Astrocyte (in vitro differentiated cells and primary cell): ENCODE measurements at regions not wholly inside any gene's neighbourhood (a gene's known extent, or its start where the extent isn't known, plus 50 kb on each side); places are given as distances from the start of the nearest gene placed in this dataset.

Experiments used
- DNase-seq: peaks from one replicate; pipeline ENCODE4 v3.0.0-alpha.2; 2010; ENCODE audit warnings: low read depth
- FAIRE-seq: peaks from 2 replicates; lab custom pipeline; 2011; peaks lifted over from hg19 to GRCh38; lab: Jason Lieb, UNC
- H2AFZ ChIP-seq: 2 replicates; pipeline ENCODE4 v1.6.0; 2012; ENCODE audit warnings: low read depth, low read length, inconsistent platforms
- H3K27ac ChIP-seq: 2 replicates; pipeline ENCODE4 v1.5.1; 2011; ENCODE audit warnings: low read depth, low read length, inconsistent platforms
- H3K27me3 ChIP-seq: 2 replicates; pipeline ENCODE4 v1.6.0; 2011; ENCODE audit warnings: low read length, inconsistent platforms; ENCODE audit not compliant: insufficient read depth
- H3K36me3 ChIP-seq: 2 replicates; pipeline ENCODE4 v1.5.1; 2011; ENCODE audit warnings: low read length, inconsistent platforms; ENCODE audit not compliant: insufficient read depth
- H3K4me1 ChIP-seq: 2 replicates; pipeline ENCODE4 v1.5.1; 2011; ENCODE audit warnings: low read length, inconsistent platforms; ENCODE audit not compliant: insufficient read depth
- H3K4me2 ChIP-seq: 2 replicates; pipeline ENCODE4 v1.6.0; 2012; ENCODE audit warnings: low read length, inconsistent platforms
- H3K4me3 ChIP-seq: 2 replicates; pipeline ENCODE4 v1.5.1; 2011; ENCODE audit warnings: low read depth, mild to moderate bottlenecking, low read length, inconsistent platforms; ENCODE audit not compliant: insufficient read depth
- H3K79me2 ChIP-seq: 2 replicates; pipeline ENCODE4 v1.6.0; 2012; ENCODE audit warnings: mild to moderate bottlenecking, low read length, inconsistent platforms; ENCODE audit not compliant: insufficient read depth
- H3K9ac ChIP-seq: 2 replicates; pipeline ENCODE4 v1.6.0; 2012; ENCODE audit warnings: mild to moderate bottlenecking, low read length, inconsistent platforms
- H3K9me3 ChIP-seq: 2 replicates; pipeline ENCODE4 v1.5.1; 2012; ENCODE audit warnings: low read depth, mild to moderate bottlenecking, low read length, inconsistent platforms; ENCODE audit not compliant: insufficient read depth
- H4K20me1 ChIP-seq: 2 replicates; pipeline ENCODE4 v1.6.0; 2012; ENCODE audit warnings: low read length, inconsistent platforms; ENCODE audit not compliant: insufficient read depth
- H3K27ac Mint-ChIP-seq: one replicate; pipeline ENCODE4 v1.8.0; 2021; ENCODE audit warnings: mild to moderate bottlenecking, mixed read lengths; ENCODE audit not compliant: unreplicated experiment
- H3K27me3 Mint-ChIP-seq: one replicate; pipeline ENCODE4 v1.8.0; 2021; ENCODE audit warnings: low read depth, mixed read lengths; ENCODE audit not compliant: unreplicated experiment
- H3K36me3 Mint-ChIP-seq: one replicate; pipeline ENCODE4 v1.8.0; 2021; ENCODE audit warnings: low read depth, mixed read lengths; ENCODE audit not compliant: unreplicated experiment
- H3K4me1 Mint-ChIP-seq: one replicate; pipeline ENCODE4 v1.8.0; 2021; ENCODE audit warnings: low read depth, mixed read lengths; ENCODE audit not compliant: unreplicated experiment
- H3K4me3 Mint-ChIP-seq: one replicate; pipeline ENCODE4 v1.8.0; 2021; ENCODE audit warnings: mild to moderate bottlenecking, moderate library complexity, mixed read lengths; ENCODE audit not compliant: unreplicated experiment
- H3K9me3 Mint-ChIP-seq: one replicate; pipeline ENCODE4 v1.8.0; 2021; ENCODE audit warnings: mild to moderate bottlenecking, mixed read lengths; ENCODE audit not compliant: unreplicated experiment
- EZH2 ChIP-seq: IDR thresholded peaks from 2 replicates; pipeline ENCODE4 v1.6.1; 2012; ENCODE audit warnings: mild to moderate bottlenecking, low read length, inconsistent platforms; ENCODE audit not compliant: insufficient read depth
- TF ChIP-seq, protein P1 (sequence below): IDR thresholded peaks from 2 replicates; pipeline ENCODE4 v1.5.1; 2011; ENCODE audit warnings: low read depth, mild to moderate bottlenecking, inconsistent platforms, low read length, moderate library complexity; ENCODE audit not compliant: insufficient read depth

GRCh38 chrX:121308276-121308805 is 260.9 kb downstream of the GLUD2 start:
- Mint-ChIP-seq H3K27ac (peak overlapping the region; percentile 98), H3K9me3 (no peaks in the 10 kb centered on the region), H3K4me3 (no peak overlapping the region), H3K4me1 (peaks cover 13% of the 10 kb centered on the region), H3K36me3 (no peaks in the 10 kb centered on the region), H3K27me3 (no peaks in the 10 kb centered on the region)
- H3K4me2 ChIP-seq = peak overlapping the region; percentile 52
- peak overlapping the region; percentile 18 for H2AFZ ChIP-seq
- H3K27me3 ChIP-seq = no peaks in the 10 kb centered on the region
- H3K4me1 ChIP-seq = no peaks in the 10 kb centered on the region
- no peaks in the 10 kb centered on the region for H4K20me1 ChIP-seq
- TF ChIP-seq, protein P1, sequence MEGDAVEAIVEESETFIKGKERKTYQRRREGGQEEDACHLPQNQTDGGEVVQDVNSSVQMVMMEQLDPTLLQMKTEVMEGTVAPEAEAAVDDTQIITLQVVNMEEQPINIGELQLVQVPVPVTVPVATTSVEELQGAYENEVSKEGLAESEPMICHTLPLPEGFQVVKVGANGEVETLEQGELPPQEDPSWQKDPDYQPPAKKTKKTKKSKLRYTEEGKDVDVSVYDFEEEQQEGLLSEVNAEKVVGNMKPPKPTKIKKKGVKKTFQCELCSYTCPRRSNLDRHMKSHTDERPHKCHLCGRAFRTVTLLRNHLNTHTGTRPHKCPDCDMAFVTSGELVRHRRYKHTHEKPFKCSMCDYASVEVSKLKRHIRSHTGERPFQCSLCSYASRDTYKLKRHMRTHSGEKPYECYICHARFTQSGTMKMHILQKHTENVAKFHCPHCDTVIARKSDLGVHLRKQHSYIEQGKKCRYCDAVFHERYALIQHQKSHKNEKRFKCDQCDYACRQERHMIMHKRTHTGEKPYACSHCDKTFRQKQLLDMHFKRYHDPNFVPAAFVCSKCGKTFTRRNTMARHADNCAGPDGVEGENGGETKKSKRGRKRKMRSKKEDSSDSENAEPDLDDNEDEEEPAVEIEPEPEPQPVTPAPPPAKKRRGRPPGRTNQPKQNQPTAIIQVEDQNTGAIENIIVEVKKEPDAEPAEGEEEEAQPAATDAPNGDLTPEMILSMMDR = peak; percentile 38
- TF ChIP-seq EZH2 = no peak
- no peaks in the 10 kb centered on the region for H3K36me3 ChIP-seq
- H3K9ac ChIP-seq = no peak overlapping the region
- no peak overlapping the region for H3K4me3 ChIP-seq
- no peaks in the 10 kb centered on the region for H3K9me3 ChIP-seq
- no peaks in the 10 kb centered on the region for H3K79me2 ChIP-seq
- H3K27ac ChIP-seq = peak overlapping the region; percentile 12
- peak; percentile 86 for DNase-seq
- peak; percentile 97 for FAIRE-seq

DNA sequence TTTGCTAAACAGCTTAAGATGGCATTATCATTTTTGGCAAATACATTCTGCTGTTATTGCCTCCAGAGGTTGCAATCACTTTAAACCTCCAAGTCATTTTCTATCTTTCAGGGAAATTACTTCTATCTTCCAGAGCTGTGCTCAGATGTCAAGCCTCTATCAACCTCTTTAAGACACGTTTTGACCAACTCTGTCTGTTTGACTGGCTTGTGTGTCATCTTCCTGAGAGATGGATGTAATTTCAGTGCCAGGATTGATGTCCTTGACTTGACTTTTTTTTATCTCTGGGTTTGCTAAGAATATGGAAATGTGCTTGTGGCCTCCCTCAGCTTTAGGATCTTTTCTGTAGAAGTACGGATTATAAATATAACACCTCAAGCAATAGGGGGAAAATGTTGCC is 263.4 kb downstream of the GLUD2 start:
- H3K27me3 Mint-ChIP-seq = no peaks in the 10 kb centered on the region
- H3K9me3 Mint-ChIP-seq = no peaks in the 10 kb centered on the region
- no peaks in the 10 kb centered on the region for H3K36me3 Mint-ChIP-seq
- Histone ChIP-seq H3K27me3 (no peaks in the 10 kb centered on the region), H3K9ac (no peak overlapping the region), H3K4me1 (no peaks in the 10 kb centered on the region), H3K9me3 (no peaks in the 10 kb centered on the region), H4K20me1 (no peaks in the 10 kb centered on the region), H3K4me3 (no peak overlapping the region), H2AFZ (no peak overlapping the region), H3K36me3 (no peaks in the 10 kb centered on the region), H3K27ac (no peak overlapping the region), H3K4me2 (no peak overlapping the region), H3K79me2 (no peaks in the 10 kb centered on the region)
- H3K4me1 Mint-ChIP-seq = peaks cover 13% of the 10 kb centered on the region
- DNase-seq (no peak), FAIRE-seq (peak; percentile 52)
- no peak overlapping the region for H3K4me3 Mint-ChIP-seq
- TF ChIP-seq EZH2 = no peak
- TF ChIP-seq, protein P1 = no peak
- no peak overlapping the region for H3K27ac Mint-ChIP-seq

GRCh38 chrX:121320441-121320840 is 273.0 kb downstream of the GLUD2 start:
- Mint-ChIP-seq H3K27me3 (no peaks in the 10 kb centered on the region), H3K9me3 (no peaks in the 10 kb centered on the region), H3K36me3 (no peaks in the 10 kb centered on the region), H3K27ac (no peak overlapping the region), H3K4me1 (no peaks in the 10 kb centered on the region), H3K4me3 (no peak overlapping the region)
- no peaks in the 10 kb centered on the region for H3K79me2 ChIP-seq
- H4K20me1 ChIP-seq = no peaks in the 10 kb centered on the region
- no peak overlapping the region for H2AFZ ChIP-seq
- H3K36me3 ChIP-seq = no peaks in the 10 kb centered on the region
- H3K9me3 ChIP-seq = no peaks in the 10 kb centered on the region
- H3K4me3 ChIP-seq = no peak overlapping the region
- H3K4me2 ChIP-seq = no peak overlapping the region
- no peaks in the 10 kb centered on the region for H3K4me1 ChIP-seq
- no peak for DNase-seq
- TF ChIP-seq EZH2 = no peak
- TF ChIP-seq, protein P1 = no peak
- FAIRE-seq = no peak
- no peak overlapping the region for H3K27ac ChIP-seq
- H3K27me3 ChIP-seq = no peaks in the 10 kb centered on the region
- no peak overlapping the region for H3K9ac ChIP-seq
